Neural progenitor cell (in vitro differentiated cells): ENCODE measurements at regions not wholly inside any gene's neighbourhood (a gene's known extent, or its start where the extent isn't known, plus 50 kb on each side); places are given as distances from the start of the nearest gene placed in this dataset.

Source experiments
- DNase-seq: peaks from one replicate; pipeline ENCODE4 v3.0.0-alpha.2; 2016; ENCODE audit warnings: low spot score
- H2AFZ ChIP-seq: fragments of 200-600 bp; sonication (generic); replicated peaks from 2 replicates; pipeline ENCODE4 v1.6.1; 2016; ENCODE audit warnings: antibody characterized with exemption
- H3F3A ChIP-seq: fragments of 200-600 bp; sonication (generic); 2 replicates; pipeline ENCODE4 v1.6.1; 2016; ENCODE audit warnings: antibody characterized with exemption, low read depth
- H3K27ac ChIP-seq: fragments of 200-600 bp; sonication (generic); 2 replicates; pipeline ENCODE4 v1.5.1; 2016; ENCODE audit warnings: mild to moderate bottlenecking
- H3K27me3 ChIP-seq: fragments of 200-600 bp; sonication (generic); 2 replicates; pipeline ENCODE4 v1.6.1; 2016; ENCODE audit warnings: mild to moderate bottlenecking, moderate library complexity
- H3K36me3 ChIP-seq: fragments of 200-600 bp; sonication (generic); 2 replicates; pipeline ENCODE4 v1.5.1; 2016
- H3K4me1 ChIP-seq: fragments of 200-600 bp; sonication (generic); 2 replicates; pipeline ENCODE4 v1.6.1; 2016; ENCODE audit warnings: mixed run types
- H3K4me2 ChIP-seq: fragments of 200-600 bp; sonication (generic); 2 replicates; pipeline ENCODE4 v1.6.1; 2016
- H3K4me3 ChIP-seq: fragments of 200-600 bp; sonication (generic); 2 replicates; pipeline ENCODE4 v1.5.1; 2016
- H3K79me2 ChIP-seq: fragments of 200-600 bp; sonication (generic); 2 replicates; pipeline ENCODE4 v1.6.1; 2016; ENCODE audit warnings: low read depth
- H3K9ac ChIP-seq: fragments of 200-600 bp; sonication (generic); 2 replicates; pipeline ENCODE4 v1.6.1; 2016
- H3K9me3 ChIP-seq: fragments of 200-600 bp; sonication (generic); 2 replicates; pipeline ENCODE4 v1.5.1; 2016; ENCODE audit warnings: low read depth
- H4K20me1 ChIP-seq: fragments of 200-600 bp; sonication (generic); 2 replicates; pipeline ENCODE4 v1.6.1; 2016; ENCODE audit warnings: low read depth
- H3K27ac Mint-ChIP-seq: 3 replicates; pipeline ENCODE4 v1.8.0; 2021; ENCODE audit warnings: mixed read lengths
- H3K27me3 Mint-ChIP-seq: 2 replicates; pipeline ENCODE4 v1.8.0; 2022; ENCODE audit warnings: low read depth, mild to moderate bottlenecking, inconsistent platforms, moderate library complexity, mixed read lengths; ENCODE audit not compliant: insufficient read depth
- H3K36me3 Mint-ChIP-seq: 3 replicates; pipeline ENCODE4 v1.8.0; 2021; ENCODE audit warnings: mixed read lengths
- H3K4me1 Mint-ChIP-seq: 3 replicates; pipeline ENCODE4 v1.8.0; 2021; ENCODE audit warnings: mixed read lengths
- H3K4me3 Mint-ChIP-seq: 3 replicates; pipeline ENCODE4 v1.8.0; 2021; ENCODE audit warnings: mild to moderate bottlenecking, moderate library complexity, mixed read lengths
- H3K9me3 Mint-ChIP-seq: 3 replicates; pipeline ENCODE4 v1.8.0; 2020; ENCODE audit warnings: mixed read lengths
- EZH2 ChIP-seq: fragments of 200-600 bp; sonication (generic); IDR thresholded peaks from 2 replicates; pipeline ENCODE4 v1.6.1; 2017; ENCODE audit warnings: antibody characterized with exemption, mild to moderate bottlenecking, moderate library complexity
- EZH2phosphoT487 ChIP-seq: fragments of 200-600 bp; sonication (generic); IDR thresholded peaks from 2 replicates; pipeline ENCODE4 v1.6.1; 2017; ENCODE audit warnings: antibody characterized with exemption
- TF ChIP-seq, protein P1 (sequence below): fragments of 200-600 bp; sonication (generic); IDR thresholded peaks from 2 replicates; pipeline ENCODE4 v1.5.1; 2017; ENCODE audit warnings: antibody characterized with exemption, mild to moderate bottlenecking

DNA sequence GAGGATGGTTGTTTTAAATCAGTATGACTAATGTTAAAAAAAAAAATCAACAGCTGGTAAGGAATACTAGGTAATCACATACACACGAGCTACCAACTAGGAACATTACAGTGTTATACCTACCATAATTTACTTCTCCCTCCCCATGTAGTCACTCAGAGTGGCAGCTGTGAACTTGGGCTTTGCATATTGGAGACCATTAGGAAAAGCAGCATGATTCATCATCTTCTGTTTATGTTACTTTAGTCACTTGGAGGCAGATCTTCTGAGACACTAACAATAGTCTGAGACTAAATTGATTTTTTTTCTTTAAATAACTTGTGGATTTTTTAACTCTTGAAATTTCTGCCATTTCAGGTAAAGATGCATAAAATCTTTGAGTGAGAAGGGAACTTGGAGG lies 141.5 kb upstream of the NR4A3 start:
- Histone ChIP-seq H2AFZ (no peak overlapping the region), H3K79me2 (no peaks in the 10 kb centered on the region), H3K36me3 (no peaks in the 10 kb centered on the region), H3K27me3 (no peaks in the 10 kb centered on the region), H3F3A (no peaks in the 10 kb centered on the region), H3K4me3 (no peak overlapping the region), H3K4me2 (no peak overlapping the region), H3K9me3 (no peaks in the 10 kb centered on the region), H4K20me1 (no peaks in the 10 kb centered on the region), H3K27ac (no peak overlapping the region), H3K9ac (no peak overlapping the region), H3K4me1 (no peaks in the 10 kb centered on the region)
- no peak for DNase-seq
- H3K4me3 Mint-ChIP-seq, result no peak overlapping the region
- no peak for TF ChIP-seq EZH2phosphoT487
- TF ChIP-seq, protein P1, sequence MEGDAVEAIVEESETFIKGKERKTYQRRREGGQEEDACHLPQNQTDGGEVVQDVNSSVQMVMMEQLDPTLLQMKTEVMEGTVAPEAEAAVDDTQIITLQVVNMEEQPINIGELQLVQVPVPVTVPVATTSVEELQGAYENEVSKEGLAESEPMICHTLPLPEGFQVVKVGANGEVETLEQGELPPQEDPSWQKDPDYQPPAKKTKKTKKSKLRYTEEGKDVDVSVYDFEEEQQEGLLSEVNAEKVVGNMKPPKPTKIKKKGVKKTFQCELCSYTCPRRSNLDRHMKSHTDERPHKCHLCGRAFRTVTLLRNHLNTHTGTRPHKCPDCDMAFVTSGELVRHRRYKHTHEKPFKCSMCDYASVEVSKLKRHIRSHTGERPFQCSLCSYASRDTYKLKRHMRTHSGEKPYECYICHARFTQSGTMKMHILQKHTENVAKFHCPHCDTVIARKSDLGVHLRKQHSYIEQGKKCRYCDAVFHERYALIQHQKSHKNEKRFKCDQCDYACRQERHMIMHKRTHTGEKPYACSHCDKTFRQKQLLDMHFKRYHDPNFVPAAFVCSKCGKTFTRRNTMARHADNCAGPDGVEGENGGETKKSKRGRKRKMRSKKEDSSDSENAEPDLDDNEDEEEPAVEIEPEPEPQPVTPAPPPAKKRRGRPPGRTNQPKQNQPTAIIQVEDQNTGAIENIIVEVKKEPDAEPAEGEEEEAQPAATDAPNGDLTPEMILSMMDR, result no peak
- no peak for TF ChIP-seq EZH2
- H3K9me3 Mint-ChIP-seq, result peaks cover 8% of the 10 kb centered on the region
- no peaks in the 10 kb centered on the region for H3K4me1 Mint-ChIP-seq
- H3K27me3 Mint-ChIP-seq, result peaks cover 2% of the 10 kb centered on the region
- H3K36me3 Mint-ChIP-seq, result no peaks in the 10 kb centered on the region
- no peak overlapping the region for H3K27ac Mint-ChIP-seq

DNA sequence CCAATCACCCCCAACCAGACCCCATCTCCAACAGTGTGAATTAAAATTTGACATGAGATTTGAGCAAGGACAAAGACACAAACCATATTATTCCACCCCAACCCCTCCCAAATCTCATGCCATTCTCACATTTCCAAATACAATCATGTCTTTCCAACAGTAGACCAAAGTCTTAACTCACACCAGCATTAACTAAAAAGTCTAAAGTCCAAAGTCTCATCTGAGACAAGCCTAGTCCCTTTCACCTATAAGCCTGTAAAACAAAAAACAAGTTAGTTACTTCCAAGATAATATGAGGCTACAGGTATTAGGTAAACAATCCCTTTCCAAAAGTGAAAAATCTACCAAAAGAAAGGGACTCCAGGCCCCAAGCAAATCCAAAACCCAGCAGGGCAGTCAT lies 140.6 kb upstream of the NR4A3 start:
- no peaks in the 10 kb centered on the region for H4K20me1 ChIP-seq
- H2AFZ ChIP-seq, result no peak overlapping the region
- H3K4me3 Mint-ChIP-seq, result no peak overlapping the region
- no peaks in the 10 kb centered on the region for H3K4me1 Mint-ChIP-seq
- H3K36me3 ChIP-seq, result no peaks in the 10 kb centered on the region
- H3K9me3 ChIP-seq, result no peaks in the 10 kb centered on the region
- H3K4me2 ChIP-seq, result no peak overlapping the region
- no peaks in the 10 kb centered on the region for H3K79me2 ChIP-seq
- H3F3A ChIP-seq, result no peaks in the 10 kb centered on the region
- H3K9ac ChIP-seq, result no peak overlapping the region
- no peaks in the 10 kb centered on the region for H3K4me1 ChIP-seq
- no peak overlapping the region for H3K27ac Mint-ChIP-seq
- peaks cover 2% of the 10 kb centered on the region for H3K9me3 Mint-ChIP-seq
- no peak for DNase-seq
- no peak overlapping the region for H3K4me3 ChIP-seq
- H3K27me3 ChIP-seq, result no peaks in the 10 kb centered on the region
- H3K27me3 Mint-ChIP-seq, result peaks cover 2% of the 10 kb centered on the region
- no peak for TF ChIP-seq EZH2phosphoT487
- TF ChIP-seq EZH2, result no peak
- TF ChIP-seq, protein P1, result no peak
- H3K36me3 Mint-ChIP-seq, result no peaks in the 10 kb centered on the region
- H3K27ac ChIP-seq, result no peak overlapping the region

GRCh38 chr9:99682378-99682777 lies 139.3 kb upstream of the NR4A3 start:
- H4K20me1 ChIP-seq, result no peaks in the 10 kb centered on the region
- no peaks in the 10 kb centered on the region for H3K27me3 ChIP-seq
- H3K4me1 ChIP-seq, result no peaks in the 10 kb centered on the region
- peaks cover 2% of the 10 kb centered on the region for H3K27me3 Mint-ChIP-seq
- no peaks in the 10 kb centered on the region for H3K9me3 Mint-ChIP-seq
- H3K36me3 Mint-ChIP-seq, result no peaks in the 10 kb centered on the region
- H3K27ac ChIP-seq, result no peak overlapping the region
- no peak overlapping the region for H3K9ac ChIP-seq
- no peaks in the 10 kb centered on the region for H3K4me1 Mint-ChIP-seq
- no peaks in the 10 kb centered on the region for H3K9me3 ChIP-seq
- H3F3A ChIP-seq, result no peaks in the 10 kb centered on the region
- H3K4me3 Mint-ChIP-seq, result no peak overlapping the region
- no peak overlapping the region for H3K27ac Mint-ChIP-seq
- H3K36me3 ChIP-seq, result no peaks in the 10 kb centered on the region
- TF ChIP-seq EZH2, result no peak
- TF ChIP-seq EZH2phosphoT487, result no peak
- TF ChIP-seq, protein P1, result no peak
- no peak for DNase-seq
- no peak overlapping the region for H3K4me2 ChIP-seq
- no peak overlapping the region for H2AFZ ChIP-seq
- H3K4me3 ChIP-seq, result no peak overlapping the region
- H3K79me2 ChIP-seq, result no peaks in the 10 kb centered on the region
